OCI-LY1 (cell line): ENCODE measurements at regions not wholly inside any gene's neighbourhood (a gene's known extent, or its start where the extent isn't known, plus 50 kb on each side); places are given as distances from the start of the nearest gene placed in this dataset.

Experiments
- EZH2 ChIP-seq: fragments of 200-600 bp; sonication (generic), shearing (Covaris generic); IDR thresholded peaks from 2 replicates; pipeline ENCODE4 v1.8.0; 2017; ENCODE audit warnings: borderline replicate concordance, mixed run types, mild to moderate bottlenecking, antibody characterized with exemption, low read length, moderate library complexity, mixed read lengths
- TF ChIP-seq, protein P1 (sequence below): fragments of 200-600 bp; sonication (generic), shearing (Covaris generic); IDR thresholded peaks from 2 replicates; pipeline ENCODE4 v1.5.1; 2017; ENCODE audit warnings: mild to moderate bottlenecking, antibody characterized with exemption, low read length, moderate library complexity, mixed read lengths

GRCh38 chr3:161957467-161957866 is 460.9 kb downstream of the OTOL1 start:
- TF ChIP-seq, protein P1, sequence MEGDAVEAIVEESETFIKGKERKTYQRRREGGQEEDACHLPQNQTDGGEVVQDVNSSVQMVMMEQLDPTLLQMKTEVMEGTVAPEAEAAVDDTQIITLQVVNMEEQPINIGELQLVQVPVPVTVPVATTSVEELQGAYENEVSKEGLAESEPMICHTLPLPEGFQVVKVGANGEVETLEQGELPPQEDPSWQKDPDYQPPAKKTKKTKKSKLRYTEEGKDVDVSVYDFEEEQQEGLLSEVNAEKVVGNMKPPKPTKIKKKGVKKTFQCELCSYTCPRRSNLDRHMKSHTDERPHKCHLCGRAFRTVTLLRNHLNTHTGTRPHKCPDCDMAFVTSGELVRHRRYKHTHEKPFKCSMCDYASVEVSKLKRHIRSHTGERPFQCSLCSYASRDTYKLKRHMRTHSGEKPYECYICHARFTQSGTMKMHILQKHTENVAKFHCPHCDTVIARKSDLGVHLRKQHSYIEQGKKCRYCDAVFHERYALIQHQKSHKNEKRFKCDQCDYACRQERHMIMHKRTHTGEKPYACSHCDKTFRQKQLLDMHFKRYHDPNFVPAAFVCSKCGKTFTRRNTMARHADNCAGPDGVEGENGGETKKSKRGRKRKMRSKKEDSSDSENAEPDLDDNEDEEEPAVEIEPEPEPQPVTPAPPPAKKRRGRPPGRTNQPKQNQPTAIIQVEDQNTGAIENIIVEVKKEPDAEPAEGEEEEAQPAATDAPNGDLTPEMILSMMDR = no peak
- TF ChIP-seq EZH2 = no peak
